Keratinocyte (primary cell): ENCODE measurements at regions not wholly inside any gene's neighbourhood (a gene's known extent, or its start where the extent isn't known, plus 50 kb on each side); places are given as distances from the start of the nearest gene placed in this dataset.

Experiments
- EZH2 ChIP-seq: IDR thresholded peaks from one replicate; pipeline ENCODE4 v1.6.1; 2012; ENCODE audit warnings: inconsistent platforms, mild to moderate bottlenecking, low read length, moderate library complexity
- TF ChIP-seq, protein P1 (sequence below), 3 experiments: IDR thresholded peaks in 1 of 3; conservative IDR thresholded peaks in 1 of 3; optimal IDR thresholded peaks in 1 of 3; 2 replicates in 2 of 3; 3 replicates in 1 of 3; pipeline versions ENCODE3 to v1.5.1; 2011; ENCODE audit warnings: low read length in 3 of 3, mild to moderate bottlenecking in 3 of 3, moderate library complexity in 2 of 3, control low read depth in 1 of 3, inconsistent platforms in 1 of 3; ENCODE audit not compliant: insufficient read depth in 2 of 3; ENCODE audit errors: extremely low read depth in 1 of 3

DNA sequence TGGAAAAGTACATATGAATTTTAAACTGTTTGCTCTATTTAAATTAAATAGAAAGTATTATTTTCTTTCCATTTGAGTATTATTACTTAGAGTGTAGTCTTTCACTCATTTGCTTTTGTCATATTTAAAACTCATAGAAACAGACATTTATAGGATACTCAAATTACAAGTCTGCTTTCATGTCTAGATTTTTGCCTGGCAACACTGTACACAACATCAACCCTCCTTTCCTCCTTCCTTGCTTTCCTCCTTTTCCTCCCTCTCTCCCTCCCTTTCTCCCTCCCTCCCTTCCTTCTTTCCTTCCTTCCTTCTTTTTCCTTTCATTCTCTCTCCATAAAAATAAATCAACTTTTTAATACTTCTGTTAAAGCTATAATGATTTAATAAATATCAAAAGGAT, 2361.2 kb downstream of the ARAP2 start:
- TF ChIP-seq, protein P1, sequence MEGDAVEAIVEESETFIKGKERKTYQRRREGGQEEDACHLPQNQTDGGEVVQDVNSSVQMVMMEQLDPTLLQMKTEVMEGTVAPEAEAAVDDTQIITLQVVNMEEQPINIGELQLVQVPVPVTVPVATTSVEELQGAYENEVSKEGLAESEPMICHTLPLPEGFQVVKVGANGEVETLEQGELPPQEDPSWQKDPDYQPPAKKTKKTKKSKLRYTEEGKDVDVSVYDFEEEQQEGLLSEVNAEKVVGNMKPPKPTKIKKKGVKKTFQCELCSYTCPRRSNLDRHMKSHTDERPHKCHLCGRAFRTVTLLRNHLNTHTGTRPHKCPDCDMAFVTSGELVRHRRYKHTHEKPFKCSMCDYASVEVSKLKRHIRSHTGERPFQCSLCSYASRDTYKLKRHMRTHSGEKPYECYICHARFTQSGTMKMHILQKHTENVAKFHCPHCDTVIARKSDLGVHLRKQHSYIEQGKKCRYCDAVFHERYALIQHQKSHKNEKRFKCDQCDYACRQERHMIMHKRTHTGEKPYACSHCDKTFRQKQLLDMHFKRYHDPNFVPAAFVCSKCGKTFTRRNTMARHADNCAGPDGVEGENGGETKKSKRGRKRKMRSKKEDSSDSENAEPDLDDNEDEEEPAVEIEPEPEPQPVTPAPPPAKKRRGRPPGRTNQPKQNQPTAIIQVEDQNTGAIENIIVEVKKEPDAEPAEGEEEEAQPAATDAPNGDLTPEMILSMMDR (optimal IDR thresholded peaks at IDR 0.05 in 1 of 3, IDR thresholded peaks at IDR 0.05 in 1 of 3, conservative IDR thresholded peaks at IDR 0.05 in 1 of 3; ENCODE audit: extremely low read depth in 1 of 3, insufficient read depth in 2 of 3, low read length in 3 of 3): no peak
- no peak for TF ChIP-seq EZH2
